ENCODE measurements at regions not wholly inside any gene's neighbourhood (a gene's known extent, or its start where the extent isn't known, plus 50 kb on each side); places are given as distances from the start of the nearest gene placed in this dataset.

- no peaks in the 10 kb centered on the region for H3K9me3 ChIP-seq (ENCODE audit: low read length)
- H3K4me1 ChIP-seq (ENCODE audit: low read length), result no peaks in the 10 kb centered on the region
- H3K4me2 ChIP-seq (ENCODE audit: low read depth, low read length, poor library complexity, severe bottlenecking), result no peak overlapping the region
- H3K4me3 ChIP-seq (ENCODE audit: low read length), result no peak overlapping the region
- no peak for DNase-seq
- H3K36me3 ChIP-seq (ENCODE audit: insufficient read depth, low read length), result no peaks in the 10 kb centered on the region
- no peaks in the 10 kb centered on the region for H3K79me2 ChIP-seq (ENCODE audit: low read length)
- H2AFZ ChIP-seq (ENCODE audit: low read length), result no peak overlapping the region
- H3K27me3 ChIP-seq (ENCODE audit: low read length), result no peaks in the 10 kb centered on the region
- H3K9ac ChIP-seq (ENCODE audit: low read length), result no peak overlapping the region
- H3K9me2 ChIP-seq (replicated peaks; ENCODE audit: insufficient read depth, low read length), result no peaks in the 10 kb centered on the region
- no peak overlapping the region for H3K27ac ChIP-seq (ENCODE audit: low read length)
- no peaks in the 10 kb centered on the region for H4K20me1 ChIP-seq (ENCODE audit: insufficient read depth, low read depth, low read length)
Measured at GRCh38 chr2:122251158-122251557, 495.7 kb downstream of the TSN start.

GRCh38 chr2:122251566-122251965, 496.1 kb downstream of the TSN start:
- Histone ChIP-seq H3K9ac (ENCODE audit: low read length) (no peak overlapping the region), H3K9me2 (replicated peaks; ENCODE audit: insufficient read depth, low read length) (no peaks in the 10 kb centered on the region), H3K4me1 (ENCODE audit: low read length) (no peaks in the 10 kb centered on the region), H4K20me1 (ENCODE audit: insufficient read depth, low read depth, low read length) (no peaks in the 10 kb centered on the region), H2AFZ (ENCODE audit: low read length) (no peak overlapping the region), H3K36me3 (ENCODE audit: insufficient read depth, low read length) (no peaks in the 10 kb centered on the region), H3K27me3 (ENCODE audit: low read length) (no peaks in the 10 kb centered on the region), H3K79me2 (ENCODE audit: low read length) (no peaks in the 10 kb centered on the region), H3K9me3 (ENCODE audit: low read length) (no peaks in the 10 kb centered on the region), H3K4me2 (ENCODE audit: low read depth, low read length, poor library complexity, severe bottlenecking) (no peak overlapping the region), H3K27ac (ENCODE audit: low read length) (no peak overlapping the region), H3K4me3 (ENCODE audit: low read length) (no peak overlapping the region)
- DNase-seq, result no peak

- Histone ChIP-seq H3K27ac (ENCODE audit: low read length) (no peak overlapping the region), H3K9ac (ENCODE audit: low read length) (no peak overlapping the region), H3K79me2 (ENCODE audit: low read length) (no peaks in the 10 kb centered on the region), H3K9me2 (replicated peaks; ENCODE audit: insufficient read depth, low read length) (no peaks in the 10 kb centered on the region), H2AFZ (ENCODE audit: low read length) (no peak overlapping the region), H3K27me3 (ENCODE audit: low read length) (no peaks in the 10 kb centered on the region), H3K9me3 (ENCODE audit: low read length) (no peaks in the 10 kb centered on the region), H3K4me1 (ENCODE audit: low read length) (no peaks in the 10 kb centered on the region), H3K4me3 (ENCODE audit: low read length) (no peak overlapping the region), H4K20me1 (ENCODE audit: insufficient read depth, low read depth, low read length) (no peaks in the 10 kb centered on the region), H3K4me2 (ENCODE audit: low read depth, low read length, poor library complexity, severe bottlenecking) (no peak overlapping the region), H3K36me3 (ENCODE audit: insufficient read depth, low read length) (no peaks in the 10 kb centered on the region)
- no peak for DNase-seq
Measured at GRCh38 chr2:122255924-122256323, 500.5 kb downstream of the TSN start.

GRCh38 chr2:122261911-122262310, 506.5 kb downstream of the TSN start:
- Histone ChIP-seq H3K79me2 (ENCODE audit: low read length) (no peaks in the 10 kb centered on the region), H3K36me3 (ENCODE audit: insufficient read depth, low read length) (no peaks in the 10 kb centered on the region), H3K9me3 (ENCODE audit: low read length) (no peaks in the 10 kb centered on the region), H4K20me1 (ENCODE audit: insufficient read depth, low read depth, low read length) (no peaks in the 10 kb centered on the region), H2AFZ (ENCODE audit: low read length) (no peak overlapping the region), H3K4me2 (ENCODE audit: low read depth, low read length, poor library complexity, severe bottlenecking) (no peak overlapping the region), H3K4me1 (ENCODE audit: low read length) (no peaks in the 10 kb centered on the region), H3K4me3 (ENCODE audit: low read length) (no peak overlapping the region), H3K27me3 (ENCODE audit: low read length) (no peaks in the 10 kb centered on the region), H3K9ac (ENCODE audit: low read length) (no peak overlapping the region), H3K9me2 (replicated peaks; ENCODE audit: insufficient read depth, low read length) (no peaks in the 10 kb centered on the region), H3K27ac (ENCODE audit: low read length) (no peak overlapping the region)
- no peak for DNase-seq

- no peaks in the 10 kb centered on the region for H3K9me3 ChIP-seq (ENCODE audit: low read length)
- no peak overlapping the region for H2AFZ ChIP-seq (ENCODE audit: low read length)
- no peak overlapping the region for H3K4me2 ChIP-seq (ENCODE audit: low read depth, low read length, poor library complexity, severe bottlenecking)
- H4K20me1 ChIP-seq (ENCODE audit: insufficient read depth, low read depth, low read length), result no peaks in the 10 kb centered on the region
- H3K4me1 ChIP-seq (ENCODE audit: low read length), result no peaks in the 10 kb centered on the region
- no peak overlapping the region for H3K9ac ChIP-seq (ENCODE audit: low read length)
- no peak for DNase-seq
- H3K36me3 ChIP-seq (ENCODE audit: insufficient read depth, low read length), result no peaks in the 10 kb centered on the region
- no peaks in the 10 kb centered on the region for H3K79me2 ChIP-seq (ENCODE audit: low read length)
- H3K27ac ChIP-seq (ENCODE audit: low read length), result no peak overlapping the region
- no peak overlapping the region for H3K4me3 ChIP-seq (ENCODE audit: low read length)
- no peaks in the 10 kb centered on the region for H3K27me3 ChIP-seq (ENCODE audit: low read length)
- H3K9me2 ChIP-seq (replicated peaks; ENCODE audit: insufficient read depth, low read length), result no peaks in the 10 kb centered on the region
Measured at GRCh38 chr2:122263746-122264145, 508.3 kb downstream of the TSN start.

GRCh38 chr2:122266636-122267035, 511.2 kb downstream of the TSN start:
- Histone ChIP-seq H3K4me2 (ENCODE audit: low read depth, low read length, poor library complexity, severe bottlenecking) (no peak overlapping the region), H4K20me1 (ENCODE audit: insufficient read depth, low read depth, low read length) (no peaks in the 10 kb centered on the region), H3K27me3 (ENCODE audit: low read length) (no peaks in the 10 kb centered on the region), H3K4me1 (ENCODE audit: low read length) (no peaks in the 10 kb centered on the region), H3K9ac (ENCODE audit: low read length) (no peak overlapping the region), H3K79me2 (ENCODE audit: low read length) (no peaks in the 10 kb centered on the region), H2AFZ (ENCODE audit: low read length) (no peak overlapping the region), H3K4me3 (ENCODE audit: low read length) (no peak overlapping the region), H3K9me3 (ENCODE audit: low read length) (no peaks in the 10 kb centered on the region), H3K36me3 (ENCODE audit: insufficient read depth, low read length) (no peaks in the 10 kb centered on the region), H3K27ac (ENCODE audit: low read length) (no peak overlapping the region), H3K9me2 (replicated peaks; ENCODE audit: insufficient read depth, low read length) (no peaks in the 10 kb centered on the region)
- no peak for DNase-seq

- Histone ChIP-seq H3K4me3 (ENCODE audit: low read length) (no peak overlapping the region), H3K27ac (ENCODE audit: low read length) (no peak overlapping the region), H3K9me2 (replicated peaks; ENCODE audit: insufficient read depth, low read length) (no peaks in the 10 kb centered on the region), H3K36me3 (ENCODE audit: insufficient read depth, low read length) (no peaks in the 10 kb centered on the region), H3K9ac (ENCODE audit: low read length) (no peak overlapping the region), H3K27me3 (ENCODE audit: low read length) (no peaks in the 10 kb centered on the region), H2AFZ (ENCODE audit: low read length) (no peak overlapping the region), H3K79me2 (ENCODE audit: low read length) (no peaks in the 10 kb centered on the region), H4K20me1 (ENCODE audit: insufficient read depth, low read depth, low read length) (no peaks in the 10 kb centered on the region), H3K4me1 (ENCODE audit: low read length) (no peaks in the 10 kb centered on the region), H3K9me3 (ENCODE audit: low read length) (no peaks in the 10 kb centered on the region), H3K4me2 (ENCODE audit: low read depth, low read length, poor library complexity, severe bottlenecking) (no peak overlapping the region)
- no peak for DNase-seq
Measured at GRCh38 chr2:122267947-122268346, 512.5 kb downstream of the TSN start.

- Histone ChIP-seq H3K4me2 (ENCODE audit: low read depth, low read length, poor library complexity, severe bottlenecking) (no peak overlapping the region), H3K36me3 (ENCODE audit: insufficient read depth, low read length) (no peaks in the 10 kb centered on the region), H3K9me3 (ENCODE audit: low read length) (no peaks in the 10 kb centered on the region), H4K20me1 (ENCODE audit: insufficient read depth, low read depth, low read length) (no peaks in the 10 kb centered on the region), H3K4me3 (ENCODE audit: low read length) (no peak overlapping the region), H3K79me2 (ENCODE audit: low read length) (no peaks in the 10 kb centered on the region), H3K9me2 (replicated peaks; ENCODE audit: insufficient read depth, low read length) (no peaks in the 10 kb centered on the region), H3K27ac (ENCODE audit: low read length) (no peak overlapping the region), H3K4me1 (ENCODE audit: low read length) (no peaks in the 10 kb centered on the region), H2AFZ (ENCODE audit: low read length) (no peak overlapping the region), H3K27me3 (ENCODE audit: low read length) (no peaks in the 10 kb centered on the region), H3K9ac (ENCODE audit: low read length) (no peak overlapping the region)
- no peak for DNase-seq
Measured at GRCh38 chr2:122273785-122274419, 518.5 kb downstream of the TSN start.

GRCh38 chr2:122277956-122278355, 522.5 kb downstream of the TSN start:
- H3K4me1 ChIP-seq (ENCODE audit: low read length), result no peaks in the 10 kb centered on the region
- H3K4me3 ChIP-seq (ENCODE audit: low read length), result no peak overlapping the region
- no peak overlapping the region for H3K4me2 ChIP-seq (ENCODE audit: low read depth, low read length, poor library complexity, severe bottlenecking)
- no peak overlapping the region for H2AFZ ChIP-seq (ENCODE audit: low read length)
- DNase-seq, result no peak
- H3K27me3 ChIP-seq (ENCODE audit: low read length), result no peaks in the 10 kb centered on the region
- H4K20me1 ChIP-seq (ENCODE audit: insufficient read depth, low read depth, low read length), result no peaks in the 10 kb centered on the region
- no peaks in the 10 kb centered on the region for H3K9me2 ChIP-seq (replicated peaks; ENCODE audit: insufficient read depth, low read length)
- H3K27ac ChIP-seq (ENCODE audit: low read length), result no peak overlapping the region
- no peaks in the 10 kb centered on the region for H3K79me2 ChIP-seq (ENCODE audit: low read length)
- no peaks in the 10 kb centered on the region for H3K36me3 ChIP-seq (ENCODE audit: insufficient read depth, low read length)
- H3K9me3 ChIP-seq (ENCODE audit: low read length), result no peaks in the 10 kb centered on the region
- H3K9ac ChIP-seq (ENCODE audit: low read length), result no peak overlapping the region
